Loucy (cell line): ENCODE measurements at regions not wholly inside any gene's neighbourhood (a gene's known extent, or its start where the extent isn't known, plus 50 kb on each side); places are given as distances from the start of the nearest gene placed in this dataset.

Experiments
- EZH2phosphoT487 ChIP-seq: fragments of 200-600 bp; IDR thresholded peaks from 2 replicates; pipeline ENCODE4 v1.6.1; 2018; ENCODE audit warnings: antibody characterized with exemption, mild to moderate bottlenecking, moderate library complexity, borderline replicate concordance
- TF ChIP-seq, protein P1 (sequence below): fragments of 200-600 bp; sonication (generic); conservative IDR thresholded peaks from 2 replicates; pipeline ENCODE4 v1.5.1; 2014; ENCODE audit warnings: mild to moderate bottlenecking, antibody characterized with exemption, low read length

DNA sequence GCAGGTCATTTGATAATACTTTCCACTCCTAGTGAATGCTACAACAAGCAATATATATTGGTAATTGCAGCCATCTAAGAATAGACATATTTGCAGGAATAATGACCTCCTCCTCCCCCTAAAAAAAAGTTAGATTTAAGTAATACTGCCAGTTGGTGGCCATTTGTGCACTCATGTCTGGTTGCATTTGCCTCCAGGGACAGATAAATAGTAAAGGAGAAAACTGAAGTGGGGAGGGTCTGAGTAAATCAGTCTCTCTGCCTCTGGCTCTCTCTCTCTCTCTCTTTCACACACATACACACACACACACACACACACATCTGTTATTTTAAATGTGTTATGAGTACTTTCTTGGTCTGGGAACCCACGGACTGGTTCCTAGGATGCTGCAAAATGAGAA is 125.5 kb upstream of the UQCRFS1 start:
- TF ChIP-seq, protein P1, sequence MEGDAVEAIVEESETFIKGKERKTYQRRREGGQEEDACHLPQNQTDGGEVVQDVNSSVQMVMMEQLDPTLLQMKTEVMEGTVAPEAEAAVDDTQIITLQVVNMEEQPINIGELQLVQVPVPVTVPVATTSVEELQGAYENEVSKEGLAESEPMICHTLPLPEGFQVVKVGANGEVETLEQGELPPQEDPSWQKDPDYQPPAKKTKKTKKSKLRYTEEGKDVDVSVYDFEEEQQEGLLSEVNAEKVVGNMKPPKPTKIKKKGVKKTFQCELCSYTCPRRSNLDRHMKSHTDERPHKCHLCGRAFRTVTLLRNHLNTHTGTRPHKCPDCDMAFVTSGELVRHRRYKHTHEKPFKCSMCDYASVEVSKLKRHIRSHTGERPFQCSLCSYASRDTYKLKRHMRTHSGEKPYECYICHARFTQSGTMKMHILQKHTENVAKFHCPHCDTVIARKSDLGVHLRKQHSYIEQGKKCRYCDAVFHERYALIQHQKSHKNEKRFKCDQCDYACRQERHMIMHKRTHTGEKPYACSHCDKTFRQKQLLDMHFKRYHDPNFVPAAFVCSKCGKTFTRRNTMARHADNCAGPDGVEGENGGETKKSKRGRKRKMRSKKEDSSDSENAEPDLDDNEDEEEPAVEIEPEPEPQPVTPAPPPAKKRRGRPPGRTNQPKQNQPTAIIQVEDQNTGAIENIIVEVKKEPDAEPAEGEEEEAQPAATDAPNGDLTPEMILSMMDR, result no peak
- TF ChIP-seq EZH2phosphoT487, result no peak
